GM20431 (cell line): ENCODE measurements at regions not wholly inside any gene's neighbourhood (a gene's known extent, or its start where the extent isn't known, plus 50 kb on each side); places are given as distances from the start of the nearest gene placed in this dataset.
"Not testable (repeated sequence)": the region's sequence is repeated elsewhere in the genome, so short reads cannot be mapped to it uniquely, and the experiment has no call there.

Experiments used
- in situ Hi-C: fragments of 300-500 bp; cut with MseI, MboI; formaldehyde crosslinking; loops from one replicate; pipeline ENCODE4 v1.15.0; 2020; ENCODE audit warnings: low sequenced_read_pairs; ENCODE audit not compliant: unreplicated experiment

DNA sequence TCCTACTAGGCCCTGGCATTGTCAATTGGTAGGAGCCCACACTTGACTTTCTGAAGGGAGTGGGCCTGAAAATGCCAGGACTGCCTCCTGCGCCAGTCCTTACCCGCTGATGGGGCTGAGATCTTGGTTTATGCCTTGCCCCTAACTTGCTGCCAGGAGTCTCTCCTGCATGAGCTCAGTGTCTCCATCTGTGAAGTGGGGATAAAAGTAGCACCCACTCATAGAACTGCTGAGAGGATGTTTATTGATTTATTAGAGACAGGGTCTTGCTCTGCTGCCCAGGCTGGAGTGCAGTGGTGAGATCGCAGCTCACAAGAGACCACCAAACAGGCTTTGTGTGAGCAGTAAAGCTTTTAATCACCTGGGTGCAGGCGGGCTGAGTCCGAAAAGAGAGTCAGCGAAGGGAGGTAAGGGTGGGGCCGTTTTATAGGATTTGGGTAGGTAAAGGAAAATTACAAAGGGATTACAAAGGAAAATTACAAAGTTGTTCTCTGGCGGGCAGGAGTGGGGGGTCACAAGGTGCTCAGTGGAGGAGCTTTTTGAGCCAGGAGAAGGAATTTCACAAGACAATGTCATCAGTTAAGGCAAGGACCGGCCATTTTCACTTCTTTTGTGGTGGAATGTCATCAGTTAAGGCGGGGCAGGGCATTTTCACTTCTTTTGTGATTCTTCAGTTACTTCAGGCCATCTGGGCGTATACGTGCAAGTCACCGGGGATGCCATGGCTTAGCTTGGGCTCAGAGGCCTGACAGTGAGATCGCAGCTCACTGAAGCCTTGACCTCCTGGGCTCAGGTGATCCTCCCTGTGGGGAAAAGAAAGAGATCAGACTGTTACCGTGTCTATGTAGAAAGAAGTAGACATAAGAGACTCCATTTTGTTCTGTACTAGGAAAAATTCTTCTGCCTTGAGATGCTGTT is 93.7 kb downstream of the LSM3 start:
- in situ Hi-C loops = not testable (repeated sequence)

DNA sequence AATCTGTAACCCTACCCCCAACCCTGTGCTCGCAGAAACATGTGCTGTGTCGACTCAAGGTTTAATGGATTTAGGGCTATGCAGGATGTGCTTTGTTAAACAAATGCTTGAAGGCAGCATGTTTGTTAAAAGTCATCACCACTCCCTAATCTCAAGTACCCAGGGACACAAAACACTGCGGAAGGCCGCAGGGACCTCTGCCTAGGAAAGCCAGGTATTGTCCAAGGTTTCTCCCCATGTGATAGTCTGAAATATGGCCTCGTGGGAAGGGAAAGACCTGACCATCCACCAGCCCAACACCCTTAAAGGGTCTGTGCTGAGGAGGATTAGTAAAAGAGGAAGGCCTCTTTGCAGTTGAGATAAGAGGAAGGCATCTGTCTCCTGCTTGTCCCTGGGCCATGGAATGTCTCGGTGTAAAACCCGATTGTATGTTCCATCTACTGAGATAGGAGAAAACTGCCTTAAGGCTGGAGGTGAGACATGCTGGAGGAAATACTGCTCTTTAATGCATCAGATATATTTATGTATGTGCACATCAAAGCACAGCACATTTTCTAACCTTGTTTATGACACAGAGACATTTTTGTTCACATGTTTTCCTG is 94.4 kb downstream of the LSM3 start:
- in situ Hi-C loops = not testable (repeated sequence)

- in situ Hi-C loops = no loop called here
These were observed 95.4 kb downstream of the LSM3 start for GRCh38 chr3:14273901-14274611.

GRCh38 chr3:14274612-14274936 is 96.0 kb downstream of the LSM3 start:
- in situ Hi-C loops = no loop called here

DNA sequence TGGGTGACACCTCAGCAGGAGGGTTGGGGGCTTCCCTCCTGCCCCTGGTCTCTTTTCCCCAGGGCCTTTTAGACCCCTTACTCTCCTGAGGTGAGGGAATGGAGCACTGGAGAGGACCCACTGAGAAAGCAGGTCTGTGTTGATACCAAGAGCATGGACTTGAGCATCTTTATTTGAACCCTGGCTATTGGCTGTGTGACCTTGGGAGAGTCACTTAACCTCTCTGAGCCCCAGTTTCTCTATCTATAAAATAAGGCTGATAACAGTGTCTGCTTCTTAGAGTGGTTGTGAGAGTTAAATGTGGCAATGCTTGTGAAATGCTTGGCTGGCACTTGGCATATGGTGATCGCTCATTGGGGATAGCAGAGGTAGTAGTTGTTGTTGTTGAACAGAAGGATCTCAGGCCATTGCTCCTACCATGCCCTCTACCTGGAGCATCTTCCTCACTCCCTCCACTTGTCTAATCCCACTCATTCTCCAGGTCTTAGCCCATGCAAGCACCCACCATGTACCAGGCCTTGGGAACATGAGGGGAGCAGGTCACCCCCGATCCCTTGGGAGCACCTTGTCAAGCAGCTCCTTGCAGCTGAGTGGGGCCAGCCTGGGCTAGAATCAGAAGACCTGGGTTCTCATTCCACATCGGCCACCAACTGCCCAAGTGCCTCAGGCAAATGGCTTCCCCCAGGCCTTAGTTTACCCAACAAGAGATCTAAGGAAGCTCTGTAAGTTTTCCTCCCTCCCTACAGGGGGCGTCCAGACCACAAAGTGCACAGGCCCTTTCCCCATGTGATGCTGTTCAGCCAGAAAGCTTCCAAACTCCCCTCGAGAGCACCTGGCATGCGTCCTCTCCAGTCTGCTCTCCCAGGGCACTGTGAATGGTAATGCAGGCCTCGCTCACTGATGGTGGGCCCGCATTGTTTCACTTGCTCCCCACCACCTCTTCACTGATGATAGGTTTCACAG is 96.7 kb downstream of the LSM3 start:
- in situ Hi-C loops = no loop called here

GRCh38 chr3:14275962-14276909 is 97.6 kb downstream of the LSM3 start:
- in situ Hi-C loops = no loop called here

- in situ Hi-C loops = no loop called here
These were observed 98.9 kb downstream of the LSM3 start for GRCh38 chr3:14277557-14277956.

GRCh38 chr3:14278265-14278798 is 99.7 kb downstream of the LSM3 start:
- in situ Hi-C loops = no loop called here

DNA sequence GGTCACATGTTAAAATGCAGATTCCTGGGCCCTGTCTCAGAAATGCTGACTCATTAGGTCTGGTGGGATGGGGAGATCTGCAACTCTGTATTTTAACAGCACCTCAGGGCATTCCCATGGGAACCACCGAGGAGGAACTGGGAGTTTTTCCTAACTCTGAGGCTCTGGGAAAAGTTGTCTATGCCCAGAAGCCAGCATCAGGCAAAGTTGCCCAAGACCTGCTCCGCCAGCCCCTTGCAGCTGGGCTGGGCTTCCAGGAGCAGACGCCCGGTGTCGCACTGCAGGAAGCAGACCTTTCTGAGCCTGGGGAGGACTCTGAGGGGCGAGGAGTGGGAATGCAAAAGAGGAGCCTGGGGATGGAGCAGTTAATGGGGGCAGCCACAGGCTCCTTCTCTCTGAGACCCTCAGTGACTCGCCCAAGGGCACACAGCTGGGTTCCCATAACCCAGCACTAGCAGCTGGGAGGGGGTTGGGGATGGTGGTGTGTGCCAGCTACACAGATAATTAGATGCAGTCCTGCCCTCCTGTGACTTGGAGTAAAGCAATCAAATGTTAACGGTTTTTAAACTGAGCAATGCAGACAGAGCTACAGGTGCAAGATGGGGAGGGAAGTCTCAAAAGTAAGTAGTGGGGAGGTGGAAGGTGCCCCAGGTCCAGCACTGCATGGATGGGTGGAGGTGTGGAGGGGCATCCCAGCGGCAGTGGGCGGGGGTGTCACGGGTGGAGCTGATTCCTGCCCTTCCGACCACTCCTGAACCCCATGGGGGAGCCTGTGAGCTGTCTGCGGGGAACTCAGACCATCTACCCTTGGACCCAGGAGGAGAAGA is 100.4 kb downstream of the LSM3 start:
- in situ Hi-C loops = no loop called here

- in situ Hi-C loops = no loop called here
These were observed 101.0 kb downstream of the LSM3 start for GRCh38 chr3:14279626-14280061.

GRCh38 chr3:14280326-14280725 is 101.7 kb downstream of the LSM3 start:
- in situ Hi-C loops = no loop called here

DNA sequence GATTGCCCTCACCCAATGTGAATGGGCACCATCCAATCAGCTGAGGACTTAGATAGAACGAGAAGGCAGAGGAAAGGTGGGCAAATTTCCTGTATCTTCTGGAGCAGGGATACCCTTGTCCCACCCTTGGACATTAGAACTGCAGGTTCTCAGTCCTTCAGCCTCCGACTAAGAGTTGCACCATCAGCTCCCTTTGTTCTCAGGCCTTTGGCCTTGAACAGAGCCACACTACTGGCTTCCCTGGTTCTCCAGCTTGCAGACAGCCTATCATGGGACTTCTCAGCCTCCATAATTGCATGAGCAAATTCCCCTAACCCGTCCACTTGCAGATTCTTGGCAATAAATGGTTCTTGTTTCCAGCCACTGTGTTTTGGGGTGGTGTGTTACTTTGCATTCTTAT is 102.4 kb downstream of the LSM3 start:
- in situ Hi-C loops = no loop called here

GRCh38 chr3:14282001-14282705 is 103.5 kb downstream of the LSM3 start:
- in situ Hi-C loops = no loop called here

- in situ Hi-C loops = no loop called here
These were observed 104.1 kb downstream of the LSM3 start for GRCh38 chr3:14282706-14283075.

DNA sequence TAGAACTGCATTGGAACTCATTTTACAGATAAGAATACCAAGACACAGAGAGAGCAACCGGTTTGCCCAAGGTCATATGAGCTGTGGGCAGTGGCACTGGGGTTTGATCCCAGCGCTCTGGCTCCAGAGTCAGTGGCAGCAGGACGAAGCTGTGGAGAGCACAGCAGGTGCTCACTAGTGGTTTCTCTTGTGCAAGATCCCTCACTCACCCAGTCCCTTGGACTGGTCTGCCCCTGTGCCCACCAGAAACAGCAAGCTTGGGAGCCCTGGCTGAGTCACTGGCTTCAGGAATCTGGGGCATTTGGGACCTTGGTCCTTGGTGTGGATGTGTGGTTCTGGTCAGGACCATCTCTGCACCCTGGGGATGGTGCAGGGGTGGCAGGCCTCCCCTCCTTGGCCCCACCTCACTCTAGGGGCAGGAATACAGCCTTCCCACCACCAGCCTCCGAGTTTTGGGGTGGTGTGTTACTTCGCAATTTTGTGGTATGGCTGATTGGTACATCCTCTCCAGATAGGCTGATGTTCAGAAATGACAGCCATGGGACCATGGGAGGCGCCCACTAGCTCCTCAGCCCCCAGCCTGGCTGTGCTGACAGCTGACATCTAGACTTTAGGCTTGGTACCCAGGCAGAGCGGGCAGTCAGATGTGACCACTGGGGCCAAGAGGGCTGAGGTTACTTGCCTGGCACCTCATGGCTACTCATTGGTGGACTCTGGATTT is 104.6 kb downstream of the LSM3 start:
- in situ Hi-C loops = no loop called here

DNA sequence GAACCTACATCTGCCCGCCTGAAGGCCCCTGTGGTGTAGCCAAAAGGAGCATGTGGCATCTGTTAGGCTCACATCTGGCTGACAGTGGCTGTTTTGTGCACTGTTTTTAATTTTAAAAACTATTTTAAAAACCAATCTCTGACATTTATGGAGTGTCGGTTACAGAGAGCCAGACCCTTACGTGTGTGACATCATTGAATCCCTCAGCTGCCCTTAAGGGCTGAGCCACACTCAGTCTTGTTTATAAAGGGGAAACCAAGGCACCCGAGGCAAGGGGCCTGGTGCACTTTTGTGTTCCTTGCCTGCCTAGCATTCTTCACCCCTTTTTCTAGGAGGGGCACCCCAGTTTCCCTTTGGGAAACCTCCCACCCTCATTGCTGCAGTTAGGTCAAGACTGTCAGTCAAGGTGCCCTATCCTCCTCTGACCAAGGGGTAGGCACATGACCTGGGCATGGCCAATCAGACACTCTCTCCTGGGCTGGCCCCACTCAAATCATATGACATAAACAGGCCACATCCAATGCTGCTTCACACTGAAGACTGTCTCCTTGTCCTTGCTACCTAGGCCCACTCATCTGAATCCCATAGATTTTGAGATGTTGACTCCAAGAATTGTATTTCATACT is 105.3 kb downstream of the LSM3 start:
- in situ Hi-C loops = no loop called here
